GM19468 (cell line): ENCODE measurements at regions not wholly inside any gene's neighbourhood (a gene's known extent, or its start where the extent isn't known, plus 50 kb on each side); places are given as distances from the start of the nearest gene placed in this dataset.
"Not testable (repeated sequence)": the region's sequence is repeated elsewhere in the genome, so short reads cannot be mapped to it uniquely, and the experiment has no call there.

ENCODE experiments used
- ATAC-seq: cut with Tn5 transposase; IDR thresholded peaks from one replicate; pipeline ENCODE4 v1.9.1; 2021; ENCODE audit warnings: mild to moderate bottlenecking, moderate library complexity, moderate number of reproducible peaks; ENCODE audit not compliant: unreplicated experiment; ENCODE audit errors: extremely low read depth

DNA sequence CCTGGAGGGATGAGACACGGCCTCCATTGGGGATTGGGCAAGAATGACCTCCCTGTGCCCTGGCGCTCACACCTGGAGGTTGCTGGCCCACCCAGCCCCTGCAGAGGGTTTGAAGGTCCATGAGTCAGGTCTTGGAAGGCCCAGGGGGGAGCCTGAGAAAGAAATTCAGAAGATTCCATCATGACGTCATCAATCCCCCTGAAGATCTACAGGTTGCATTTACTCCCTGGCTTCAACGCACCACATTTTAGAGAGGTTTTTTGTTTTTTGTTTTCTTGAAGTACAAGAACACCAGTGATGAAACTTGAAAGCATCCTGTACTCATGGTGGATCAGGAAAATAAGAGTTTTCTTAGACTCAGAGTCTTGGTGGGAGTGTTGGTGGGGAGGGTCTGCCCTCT lies 82.4 kb upstream of the SLC25A33 start:
- no peak for ATAC-seq

DNA sequence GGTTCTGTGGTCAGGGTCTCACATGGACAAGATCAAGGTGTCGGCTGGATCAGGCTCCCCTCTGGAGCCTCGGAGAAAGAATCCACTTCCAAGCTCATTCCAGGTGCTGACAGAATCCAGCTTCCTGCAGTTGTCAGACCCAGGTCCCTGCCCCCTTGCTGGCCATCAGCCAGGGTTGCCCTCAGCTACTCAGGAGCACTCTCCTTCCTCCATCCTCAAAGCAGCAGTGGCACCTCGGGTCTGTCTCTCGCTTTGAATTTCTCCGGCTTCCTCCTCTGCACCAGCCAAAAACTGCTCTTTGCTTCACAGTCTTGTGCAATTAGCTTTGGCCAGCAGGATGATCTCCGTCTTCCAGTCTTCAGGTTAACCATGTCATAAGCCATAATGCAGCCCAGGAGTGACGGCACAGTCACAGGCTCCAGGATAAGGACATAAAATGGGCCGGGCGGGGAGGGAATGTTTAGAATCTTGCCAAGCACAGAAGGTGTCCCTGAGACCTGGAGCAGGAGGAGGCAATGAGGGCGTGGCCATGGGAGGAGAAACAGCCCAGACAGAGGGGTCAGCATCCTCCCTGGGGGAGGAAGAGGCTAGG lies 79.4 kb upstream of the SLC25A33 start:
- no peak for ATAC-seq

DNA sequence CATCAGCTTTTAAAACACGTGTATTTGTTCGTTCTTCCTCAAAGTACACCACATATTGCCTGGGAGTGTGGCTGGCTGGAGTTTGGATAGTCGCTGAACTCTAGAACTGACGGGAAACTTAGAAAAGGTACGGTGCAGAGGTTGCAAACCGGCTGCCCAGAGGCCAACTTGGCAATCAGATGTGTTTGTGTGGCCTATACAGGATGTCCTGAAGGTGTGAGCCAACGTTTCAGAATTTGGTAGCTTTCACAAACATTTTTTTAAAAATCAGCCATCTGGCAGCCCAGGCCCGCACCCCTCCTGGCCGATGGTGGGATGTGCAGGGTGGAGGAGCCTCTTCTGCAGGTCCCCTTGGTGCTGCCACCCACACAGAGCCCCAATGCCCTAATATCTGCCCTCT lies 73.6 kb upstream of the SLC25A33 start:
- ATAC-seq = no peak

DNA sequence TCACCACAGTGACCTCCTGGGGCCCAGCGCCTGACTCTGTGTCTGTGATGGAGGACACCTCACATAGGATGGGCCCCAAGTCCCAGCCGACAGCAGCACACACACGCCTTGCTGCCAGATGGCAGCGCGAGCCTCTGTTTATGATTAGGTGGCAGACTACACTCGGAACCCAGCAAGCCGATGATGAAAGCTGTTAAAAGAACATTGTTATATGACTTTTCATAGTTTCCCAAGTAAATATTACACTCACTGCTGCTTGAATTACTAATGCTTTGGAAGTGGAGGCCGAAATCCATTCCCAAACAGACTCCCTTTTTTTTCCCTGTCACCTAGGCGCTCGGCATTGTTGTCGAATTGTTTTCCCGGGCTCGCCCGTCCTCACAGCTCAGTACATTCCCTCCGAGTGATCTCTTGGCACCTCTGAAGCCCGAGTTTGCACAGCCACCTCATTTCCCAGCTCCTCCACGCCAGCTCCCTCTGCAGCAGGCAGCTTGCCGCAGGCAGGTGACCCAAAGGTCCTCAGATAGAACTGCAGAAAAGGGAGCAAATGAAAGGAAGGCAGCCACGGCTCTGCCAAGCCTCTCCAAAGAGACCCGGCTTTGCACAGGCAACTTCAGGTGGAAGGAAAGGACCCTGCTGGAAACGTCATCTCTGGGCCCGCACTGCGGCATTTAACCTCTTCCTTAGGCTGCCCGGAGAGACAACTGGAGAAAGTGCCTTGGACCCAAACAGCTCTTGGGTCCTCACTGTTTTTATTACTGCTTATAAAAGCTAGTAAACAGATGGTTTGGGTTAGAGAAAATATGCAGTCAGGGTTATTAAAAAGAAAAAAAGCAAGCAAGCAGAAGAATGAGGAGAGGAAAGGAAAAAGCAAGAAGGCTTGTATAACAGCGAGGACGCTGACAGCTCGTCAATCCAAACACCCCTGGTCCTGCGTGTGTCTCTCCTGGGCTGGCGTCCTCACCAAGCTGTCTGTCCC lies 72.2 kb upstream of the SLC25A33 start:
- ATAC-seq = no peak

DNA sequence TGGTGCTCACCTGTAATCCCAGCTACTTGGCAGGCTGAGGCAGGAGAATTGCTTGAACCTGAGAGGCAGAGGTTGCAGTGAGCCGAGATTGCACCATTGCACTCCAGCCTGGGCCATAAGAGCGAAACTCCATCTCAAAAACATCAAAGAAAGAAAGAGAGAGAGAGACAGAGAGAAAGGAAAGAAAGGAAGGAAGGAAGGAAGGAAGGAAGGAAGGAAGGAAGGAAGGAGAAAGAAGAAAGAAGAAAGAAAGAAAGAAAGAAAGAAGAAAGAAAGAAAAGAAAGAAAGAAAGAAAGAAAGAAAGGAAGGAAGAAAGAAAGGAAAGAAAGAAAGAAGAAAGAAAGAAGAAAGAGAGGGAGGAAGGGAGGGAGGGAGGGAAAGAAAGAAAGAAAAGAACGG lies 69.4 kb upstream of the SLC25A33 start:
- ATAC-seq = not testable (repeated sequence)

DNA sequence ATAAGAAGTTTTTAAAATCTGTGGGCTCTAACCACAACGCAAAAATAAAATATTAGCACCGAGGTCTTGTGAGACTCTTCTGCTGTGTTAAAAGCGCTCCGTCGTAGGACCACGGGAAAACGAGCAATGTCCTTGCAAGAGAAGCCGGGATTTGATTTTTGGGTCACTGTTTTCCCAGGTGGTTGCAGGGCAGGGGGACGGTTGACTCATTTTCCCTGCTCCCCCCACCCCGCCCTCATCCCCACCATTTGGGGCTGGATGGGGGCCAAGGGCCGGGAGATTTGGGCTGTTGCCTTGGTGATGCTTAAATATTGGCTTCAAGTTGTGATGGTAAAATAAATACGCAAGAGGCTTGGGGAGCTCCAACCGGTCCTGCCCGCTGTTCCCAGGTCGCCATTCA lies 67.6 kb upstream of the SLC25A33 start:
- ATAC-seq = no peak

DNA sequence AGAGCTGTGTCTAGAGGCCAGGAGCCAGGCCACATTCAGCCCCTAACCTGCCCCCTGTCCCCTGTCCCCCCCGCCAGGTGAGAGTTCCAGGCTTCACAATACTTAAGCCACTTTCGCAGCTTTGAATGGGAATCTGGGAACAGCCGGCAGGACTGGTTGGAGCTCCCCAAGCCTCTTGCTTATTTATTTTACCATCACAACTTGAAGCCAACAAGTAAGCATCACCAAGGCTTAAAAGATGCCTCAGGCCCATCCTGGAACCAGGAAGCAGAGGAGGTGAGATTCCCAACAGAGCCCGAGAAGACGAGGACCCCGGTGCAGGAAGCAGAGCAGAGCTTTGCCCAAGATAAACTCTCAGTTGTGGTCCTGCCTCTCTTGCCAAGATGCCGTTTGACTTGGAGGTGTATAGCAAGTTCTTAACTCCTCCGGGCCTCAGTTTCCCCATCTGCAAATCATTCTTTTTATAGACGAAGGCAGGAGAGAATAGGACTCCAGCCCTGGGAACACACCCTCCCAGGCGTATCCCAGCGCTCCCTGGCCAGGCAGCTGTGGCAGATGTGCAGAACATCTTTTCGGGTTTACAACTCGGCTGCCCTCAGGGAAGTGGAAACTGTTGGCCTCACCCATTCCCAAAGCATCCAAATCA lies 66.8 kb upstream of the SLC25A33 start:
- ATAC-seq = no peak

DNA sequence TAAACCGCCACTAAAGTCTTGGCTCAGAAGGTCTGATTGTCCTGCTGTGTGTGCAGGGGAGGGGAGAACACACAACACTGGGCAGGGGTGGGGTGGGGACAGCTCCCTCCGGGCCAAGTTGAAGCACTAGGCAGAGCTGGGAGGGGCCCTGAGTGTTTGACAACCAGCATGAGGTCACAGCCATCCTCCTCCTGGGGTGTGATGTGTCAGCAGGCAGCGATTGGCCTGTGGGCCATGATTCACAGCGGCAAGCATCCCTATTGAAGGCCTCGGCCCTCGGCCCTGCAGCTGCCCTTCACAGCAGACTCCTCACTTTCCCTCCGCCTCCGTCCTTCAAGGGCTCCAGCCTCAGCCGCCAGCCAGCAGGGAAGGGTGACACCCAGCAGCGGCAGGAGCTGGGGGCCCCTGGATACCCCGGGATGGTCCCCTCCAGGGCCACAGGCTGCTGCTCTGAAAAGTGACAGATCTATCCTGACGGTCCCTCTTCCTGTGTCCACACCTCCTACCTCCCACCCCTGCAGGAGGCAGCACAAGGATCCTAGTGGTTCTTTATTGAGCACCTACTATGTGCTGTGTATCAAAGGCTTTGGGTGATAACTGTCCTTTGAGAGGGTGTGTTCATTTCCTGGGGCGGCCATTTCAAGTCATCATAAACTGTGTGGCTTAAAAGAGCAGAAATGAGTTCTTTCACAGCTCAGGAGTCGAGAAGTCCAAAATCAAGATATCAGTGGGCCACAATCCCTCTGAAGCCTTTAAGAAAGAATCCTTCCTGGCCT lies 66.0 kb upstream of the SLC25A33 start:
- no peak for ATAC-seq

DNA sequence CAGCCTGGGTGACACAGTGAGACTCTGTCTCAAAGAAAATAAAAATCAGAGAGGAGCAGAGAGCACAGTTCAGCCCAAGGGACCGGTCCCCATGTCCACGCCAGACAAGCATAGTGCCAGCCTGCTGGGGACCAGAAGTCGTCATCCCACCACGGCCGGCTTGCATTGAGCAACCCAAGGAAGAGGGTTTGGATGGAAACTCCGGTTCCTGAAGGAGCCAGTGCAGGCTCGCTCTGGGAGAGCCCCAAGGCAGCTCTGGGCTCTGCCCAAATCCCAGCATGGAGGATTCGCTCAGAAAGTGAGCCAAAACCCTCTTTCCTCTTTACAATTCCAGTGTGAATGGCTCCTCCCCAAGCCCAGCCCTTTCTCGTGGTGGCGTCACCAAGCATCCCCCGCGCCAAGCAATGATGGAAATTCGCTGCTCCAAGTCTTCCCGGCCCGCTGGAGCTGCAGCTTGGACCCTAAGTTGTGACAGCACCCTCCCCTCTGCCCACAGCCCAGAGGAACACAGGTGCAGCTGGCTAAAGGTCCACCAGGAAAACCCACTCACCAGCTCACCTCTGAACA lies 64.1 kb upstream of the SLC25A33 start:
- ATAC-seq = no peak

DNA sequence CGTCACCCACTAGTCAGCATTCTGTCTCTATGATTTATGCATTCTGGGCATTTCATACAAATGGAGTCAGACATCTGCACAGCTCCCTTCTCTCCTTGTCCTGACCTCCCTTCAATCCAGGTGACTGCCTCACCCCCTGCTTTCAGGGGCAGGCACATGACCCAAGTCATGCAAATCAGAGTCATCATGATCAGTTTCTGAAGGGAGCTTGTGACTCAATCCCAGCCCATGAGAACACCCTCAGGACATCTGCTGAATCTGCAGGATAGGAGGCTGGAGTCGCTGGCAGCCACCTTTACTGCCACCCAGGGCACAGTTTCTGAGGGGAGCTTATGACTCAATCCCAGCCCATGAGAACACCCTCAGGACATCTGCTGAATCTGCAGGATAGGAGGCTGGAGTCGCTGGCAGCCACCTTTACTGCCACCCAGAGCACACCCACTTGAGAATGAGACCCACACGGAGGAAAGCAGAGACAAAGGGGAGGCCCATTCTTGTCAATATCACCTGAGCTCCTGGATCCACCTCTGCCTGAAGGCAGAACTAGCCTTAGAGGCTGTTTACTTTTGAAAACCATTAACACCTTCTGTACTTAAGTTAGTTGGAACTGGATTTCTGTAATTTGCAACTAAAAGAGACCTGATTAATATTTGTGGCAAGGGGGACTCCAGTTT lies 62.3 kb upstream of the SLC25A33 start:
- no peak for ATAC-seq

DNA sequence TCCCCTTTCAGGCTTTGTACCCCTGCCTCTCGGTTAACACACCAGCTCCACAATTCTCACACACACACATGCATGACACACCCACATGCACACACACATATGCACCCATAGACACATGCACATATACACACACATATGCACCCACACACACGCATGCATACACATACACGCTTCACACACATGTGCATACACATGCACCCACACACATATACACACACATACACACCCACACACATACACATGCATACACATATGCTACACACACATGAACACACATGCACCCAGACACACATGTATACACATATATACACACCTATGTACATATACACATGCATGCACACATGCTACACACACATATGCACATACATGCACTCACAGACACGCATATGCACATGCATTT lies 61.7 kb upstream of the SLC25A33 start:
- no peak for ATAC-seq

DNA sequence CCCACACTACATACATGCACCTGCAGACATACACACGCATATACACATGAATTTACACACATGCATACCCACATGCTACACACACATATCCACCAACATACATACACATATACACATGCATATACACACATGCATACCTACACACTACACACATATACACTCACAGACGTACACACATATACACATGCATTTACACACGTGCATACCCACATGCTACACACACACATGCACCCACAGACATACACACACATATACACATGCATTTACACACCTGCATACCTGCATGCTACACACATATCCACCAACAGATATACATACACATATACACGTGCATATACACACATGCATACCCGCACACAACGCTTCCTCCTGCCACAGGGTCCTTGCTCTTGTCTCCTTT lies 61.2 kb upstream of the SLC25A33 start:
- ATAC-seq = no peak

DNA sequence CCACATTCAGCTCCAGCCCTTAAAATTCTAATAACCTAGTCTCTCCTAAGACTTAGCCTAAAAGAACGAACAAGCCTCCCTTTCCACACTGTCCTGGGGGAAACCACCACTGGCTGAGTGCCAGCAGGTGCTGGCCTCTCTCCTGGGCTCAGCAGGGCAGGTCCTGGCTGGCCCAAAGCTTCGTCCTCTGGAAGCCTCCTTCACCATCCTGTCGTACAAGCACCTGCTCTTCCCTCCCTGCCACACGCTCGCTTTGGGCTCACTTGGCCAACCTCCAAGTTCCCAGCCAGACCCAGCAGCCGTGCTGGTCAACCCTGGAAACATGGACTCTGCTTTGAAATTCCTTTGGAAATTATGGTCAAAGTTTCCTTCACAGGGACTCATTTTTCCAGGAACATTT lies 58.2 kb upstream of the SLC25A33 start:
- no peak for ATAC-seq

DNA sequence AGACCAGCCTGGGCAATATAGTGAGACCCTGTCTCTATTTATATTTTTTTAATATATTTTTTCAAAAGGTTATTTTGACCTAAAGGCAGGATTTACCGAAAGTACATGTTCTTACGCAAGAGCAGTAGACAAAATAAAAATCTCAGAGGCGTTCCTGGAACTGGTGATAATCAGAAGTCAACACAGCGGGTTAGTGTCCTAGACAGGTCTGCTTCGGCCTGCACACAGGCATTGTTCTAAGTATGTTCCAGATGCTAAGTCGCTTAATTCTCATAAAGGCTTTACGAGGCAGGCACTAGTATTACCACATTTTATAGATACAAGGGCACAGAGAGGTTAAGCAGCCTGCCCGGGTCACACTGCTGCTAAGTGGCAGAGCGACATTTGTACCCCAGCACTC lies 56.9 kb upstream of the SLC25A33 start:
- ATAC-seq = no peak

DNA sequence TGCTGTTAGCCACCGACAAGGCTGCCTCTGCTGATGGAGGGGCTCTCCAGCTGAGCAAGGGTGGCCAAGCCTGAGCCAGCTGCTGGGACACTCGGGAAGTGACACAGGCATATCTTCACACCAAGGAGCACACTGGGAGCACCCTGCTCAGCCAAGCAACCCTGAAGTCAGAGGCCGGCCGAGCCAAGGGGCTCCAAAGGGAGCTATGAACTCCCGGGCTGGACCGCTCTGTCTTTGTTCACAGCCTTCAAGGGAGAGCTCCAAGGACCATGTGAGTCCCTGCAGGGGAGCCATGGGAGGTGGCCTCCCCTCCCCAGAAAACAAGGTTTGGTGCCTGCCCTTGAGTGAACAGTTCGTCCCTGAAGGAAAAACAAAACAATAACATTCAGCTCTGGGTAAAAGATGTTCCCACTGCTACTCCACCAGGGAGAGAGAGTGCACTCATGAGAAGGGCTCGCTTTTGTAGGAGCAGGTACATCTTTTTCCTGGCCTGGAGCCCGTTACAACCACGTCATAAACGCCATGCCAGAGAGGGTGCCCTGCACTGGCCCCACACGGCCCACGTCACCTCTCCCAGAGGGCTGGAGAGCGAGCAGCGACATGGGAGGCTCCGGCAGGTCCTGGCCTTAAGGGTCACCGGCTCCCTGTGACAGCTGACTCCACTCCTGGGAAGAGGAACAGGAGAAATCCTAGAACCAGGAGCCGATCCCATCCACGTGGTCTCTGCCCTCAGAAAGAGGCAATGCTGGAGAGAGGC lies 56.3 kb upstream of the SLC25A33 start:
- no peak for ATAC-seq

DNA sequence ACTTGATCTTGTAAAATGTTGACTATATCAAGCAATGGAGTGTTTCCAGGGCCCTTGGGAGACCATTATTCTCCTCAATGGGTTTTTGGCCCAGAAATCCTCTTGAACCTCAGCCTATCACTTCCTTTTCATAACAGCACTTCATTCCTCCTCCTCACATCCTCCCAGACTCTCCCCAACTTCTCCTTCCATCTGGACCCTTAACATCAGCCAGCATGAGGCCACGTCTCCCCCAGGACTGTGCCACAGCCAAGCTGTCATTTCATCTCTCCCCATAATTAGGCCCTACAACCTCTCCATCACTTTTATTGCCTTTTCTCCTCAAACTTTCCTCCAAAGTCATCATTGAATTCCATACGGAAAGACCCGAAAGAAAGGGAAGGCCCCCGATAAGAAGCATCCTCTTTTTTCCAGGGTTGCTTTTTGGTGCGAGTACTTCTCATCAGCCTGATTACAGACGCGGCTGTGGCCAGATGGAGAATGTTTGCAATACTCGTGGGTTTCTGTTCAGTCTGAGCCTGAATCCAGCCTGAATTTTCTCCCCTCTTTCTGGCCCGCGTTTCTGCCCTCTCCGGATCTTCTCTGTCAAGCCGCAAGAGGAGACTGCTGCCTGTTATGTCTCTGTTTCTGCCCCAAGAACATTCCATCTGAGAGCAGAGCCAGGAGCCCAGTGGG lies 52.7 kb upstream of the SLC25A33 start:
- no peak for ATAC-seq
